A549 (cell line): ENCODE measurements at regions not wholly inside any gene's neighbourhood (a gene's known extent, or its start where the extent isn't known, plus 50 kb on each side); places are given as distances from the start of the nearest gene placed in this dataset.

Source experiments
- CTCF ChIP-seq: fragments of >200 bp; sonication (Bioruptor Twin); formaldehyde crosslinking; IDR thresholded peaks from 3 replicates; pipeline ENCODE4 v1.5.1; 2016
- EP300 ChIP-seq, 2 experiments: fragments of >200 bp; sonication (Bioruptor Twin); formaldehyde crosslinking; IDR thresholded peaks; 2 replicates in 1 of 2; 3 replicates in 1 of 2; pipeline ENCODE4 v1.6.1; 2016 to 2017
- RAD21 ChIP-seq, 2 experiments: fragments of >200 bp in 1 of 2; sonication (Bioruptor Twin) in 1 of 2; formaldehyde crosslinking in 1 of 2; IDR thresholded peaks in 1 of 2; conservative IDR thresholded peaks in 1 of 2; 2 replicates in 1 of 2; 3 replicates in 1 of 2; pipeline ENCODE4 v1.6.1; 2012 to 2018; ENCODE audit warnings: inconsistent platforms in 1 of 2

- no peak for TF ChIP-seq EP300 (IDR thresholded peaks at IDR 0.05)
- no peak for TF ChIP-seq RAD21 (conservative IDR thresholded peaks at IDR 0.05 in 1 of 2, IDR thresholded peaks at IDR 0.05 in 1 of 2)
- TF ChIP-seq CTCF: no peak
These were observed 129.5 kb upstream of the CYSLTR1 start for GRCh38 chrX:78456909-78457308.
